ENCODE measurements at regions not wholly inside any gene's neighbourhood (a gene's known extent, or its start where the extent isn't known, plus 50 kb on each side); places are given as distances from the start of the nearest gene placed in this dataset.

DNA sequence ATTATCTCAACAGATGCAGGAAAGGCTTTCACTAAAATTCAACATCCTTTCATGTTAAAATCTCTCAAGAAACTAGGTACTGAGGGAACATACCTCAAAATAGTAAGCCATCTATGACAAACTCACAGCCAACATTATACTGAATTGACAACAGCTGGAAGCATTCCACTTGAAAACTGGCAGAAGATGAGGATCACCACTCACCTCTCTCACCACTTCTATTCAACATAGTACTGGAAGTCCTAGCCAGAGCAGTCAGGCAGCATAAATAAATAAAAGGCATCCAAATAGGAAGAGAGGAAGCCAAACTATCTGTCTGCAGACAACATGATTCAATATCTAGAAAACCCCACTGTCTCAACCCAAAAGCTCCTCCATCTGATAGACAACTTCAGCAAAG lies 203.6 kb upstream of the GRAMD2B start:
- H3K36me3 ChIP-seq (ENCODE audit: control insufficient read depth, insufficient read depth, low read length): no peaks in the 10 kb centered on the region
- no peak overlapping the region for H3K4me3 ChIP-seq (ENCODE audit: insufficient read depth, low read depth, low read length)
- no peaks in the 10 kb centered on the region for H3K4me1 ChIP-seq (ENCODE audit: control insufficient read depth, insufficient read depth, low read length)
- no peak overlapping the region for H3K27ac ChIP-seq (ENCODE audit: insufficient read depth, low read depth, low read length, poor library complexity, severe bottlenecking)
- H3K27me3 ChIP-seq (ENCODE audit: control insufficient read depth, insufficient read depth, low read length, poor library complexity, severe bottlenecking): no peaks in the 10 kb centered on the region
- H3K9me3 ChIP-seq (ENCODE audit: control insufficient read depth, low read length): no peaks in the 10 kb centered on the region

DNA sequence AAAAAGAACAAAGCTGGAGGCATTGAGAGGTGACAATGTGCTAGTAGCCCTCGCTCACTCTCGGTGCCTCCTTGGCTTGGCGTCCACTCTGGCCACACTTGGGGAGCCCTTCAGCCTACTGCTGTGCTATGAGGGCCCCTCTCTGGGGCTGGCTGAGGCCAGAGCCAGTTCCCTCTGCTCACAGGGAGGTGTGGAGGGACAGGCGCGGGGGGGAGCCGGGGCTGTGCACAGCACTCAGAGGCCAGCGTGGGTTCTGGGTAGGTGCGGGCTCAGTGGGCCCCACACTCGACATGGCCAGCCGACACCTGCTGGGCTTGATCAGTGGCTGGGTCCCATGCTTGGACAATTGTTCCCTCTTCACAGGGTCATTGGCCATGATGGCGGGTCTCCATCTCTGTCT lies 202.5 kb upstream of the GRAMD2B start:
- Histone ChIP-seq H3K36me3 (ENCODE audit: control insufficient read depth, insufficient read depth, low read length) (no peaks in the 10 kb centered on the region), H3K9me3 (ENCODE audit: control insufficient read depth, low read length) (no peaks in the 10 kb centered on the region), H3K4me1 (ENCODE audit: control insufficient read depth, insufficient read depth, low read length) (no peaks in the 10 kb centered on the region), H3K27me3 (ENCODE audit: control insufficient read depth, insufficient read depth, low read length, poor library complexity, severe bottlenecking) (no peaks in the 10 kb centered on the region), H3K27ac (ENCODE audit: insufficient read depth, low read depth, low read length, poor library complexity, severe bottlenecking) (no peak overlapping the region), H3K4me3 (ENCODE audit: insufficient read depth, low read depth, low read length) (no peak overlapping the region)
- 90 to 93% methylated on average over 11 of the region's 11 CpGs for WGBS, 2 experiments

DNA sequence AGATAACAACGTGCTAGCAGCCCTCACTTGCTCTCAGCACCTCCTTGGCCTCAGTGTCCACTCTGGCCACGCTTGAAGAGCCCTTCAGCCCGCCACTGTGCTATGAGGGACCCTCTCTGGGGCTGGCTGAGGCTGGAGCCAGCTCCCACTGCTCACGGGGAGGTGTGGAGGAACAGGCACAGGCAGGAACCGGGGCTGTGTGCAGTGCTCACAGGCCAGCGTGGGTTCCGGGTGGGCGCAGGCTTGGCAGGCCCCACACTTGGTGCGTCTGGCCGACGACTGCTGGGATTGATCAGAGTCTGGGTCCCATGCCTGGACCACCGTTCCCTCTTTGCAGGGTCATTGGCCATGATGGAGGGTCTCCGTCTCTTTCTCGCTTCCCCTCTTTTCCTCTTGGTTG lies 194.3 kb upstream of the GRAMD2B start:
- no peak overlapping the region for H3K4me3 ChIP-seq (ENCODE audit: insufficient read depth, low read depth, low read length)
- H3K36me3 ChIP-seq (ENCODE audit: control insufficient read depth, insufficient read depth, low read length): no peaks in the 10 kb centered on the region
- H3K27me3 ChIP-seq (ENCODE audit: control insufficient read depth, insufficient read depth, low read length, poor library complexity, severe bottlenecking): no peaks in the 10 kb centered on the region
- 94 to 96% methylated on average over 14 of the region's 14 CpGs for WGBS, 2 experiments
- no peaks in the 10 kb centered on the region for H3K9me3 ChIP-seq (ENCODE audit: control insufficient read depth, low read length)
- no peaks in the 10 kb centered on the region for H3K4me1 ChIP-seq (ENCODE audit: control insufficient read depth, insufficient read depth, low read length)
- no peak overlapping the region for H3K27ac ChIP-seq (ENCODE audit: insufficient read depth, low read depth, low read length, poor library complexity, severe bottlenecking)

- Histone ChIP-seq H3K27me3 (ENCODE audit: control insufficient read depth, insufficient read depth, low read length, poor library complexity, severe bottlenecking) (no peaks in the 10 kb centered on the region), H3K27ac (ENCODE audit: insufficient read depth, low read depth, low read length, poor library complexity, severe bottlenecking) (no peak overlapping the region), H3K4me3 (ENCODE audit: insufficient read depth, low read depth, low read length) (no peak overlapping the region), H3K4me1 (ENCODE audit: control insufficient read depth, insufficient read depth, low read length) (no peaks in the 10 kb centered on the region), H3K9me3 (ENCODE audit: control insufficient read depth, low read length) (no peaks in the 10 kb centered on the region), H3K36me3 (ENCODE audit: control insufficient read depth, insufficient read depth, low read length) (no peaks in the 10 kb centered on the region)
- WGBS, 2 experiments: 93 to 97% methylated on average over 5 of the region's 5 CpGs
Measured at GRCh38 chr5:126233256-126233655, 190.0 kb upstream of the GRAMD2B start.

- Histone ChIP-seq H3K36me3 (ENCODE audit: control insufficient read depth, insufficient read depth, low read length) (no peaks in the 10 kb centered on the region), H3K9me3 (ENCODE audit: control insufficient read depth, low read length) (no peaks in the 10 kb centered on the region), H3K27ac (ENCODE audit: insufficient read depth, low read depth, low read length, poor library complexity, severe bottlenecking) (no peak overlapping the region), H3K4me1 (ENCODE audit: control insufficient read depth, insufficient read depth, low read length) (no peaks in the 10 kb centered on the region), H3K27me3 (ENCODE audit: control insufficient read depth, insufficient read depth, low read length, poor library complexity, severe bottlenecking) (no peaks in the 10 kb centered on the region), H3K4me3 (ENCODE audit: insufficient read depth, low read depth, low read length) (no peak overlapping the region)
- WGBS, 2 experiments: 33 to 49% methylated on average over 6 to 7 of the region's 7 CpGs
Measured at GRCh38 chr5:126234563-126235195, 188.5 kb upstream of the GRAMD2B start.

GRCh38 chr5:126235628-126236027 lies 187.6 kb upstream of the GRAMD2B start:
- Histone ChIP-seq H3K4me1 (ENCODE audit: control insufficient read depth, insufficient read depth, low read length) (no peaks in the 10 kb centered on the region), H3K36me3 (ENCODE audit: control insufficient read depth, insufficient read depth, low read length) (no peaks in the 10 kb centered on the region), H3K4me3 (ENCODE audit: insufficient read depth, low read depth, low read length) (no peak overlapping the region), H3K9me3 (ENCODE audit: control insufficient read depth, low read length) (no peaks in the 10 kb centered on the region), H3K27ac (ENCODE audit: insufficient read depth, low read depth, low read length, poor library complexity, severe bottlenecking) (no peak overlapping the region), H3K27me3 (ENCODE audit: control insufficient read depth, insufficient read depth, low read length, poor library complexity, severe bottlenecking) (no peaks in the 10 kb centered on the region)
- WGBS, 2 experiments: 95 to 97% methylated on average over 7 of the region's 7 CpGs

GRCh38 chr5:126236994-126237393 lies 186.2 kb upstream of the GRAMD2B start:
- H3K4me1 ChIP-seq (ENCODE audit: control insufficient read depth, insufficient read depth, low read length): peaks cover 4% of the 10 kb centered on the region
- H3K27ac ChIP-seq (ENCODE audit: insufficient read depth, low read depth, low read length, poor library complexity, severe bottlenecking): no peak overlapping the region
- H3K4me3 ChIP-seq (ENCODE audit: insufficient read depth, low read depth, low read length): no peak overlapping the region
- no peaks in the 10 kb centered on the region for H3K36me3 ChIP-seq (ENCODE audit: control insufficient read depth, insufficient read depth, low read length)
- no peaks in the 10 kb centered on the region for H3K9me3 ChIP-seq (ENCODE audit: control insufficient read depth, low read length)
- WGBS, 2 experiments: 89 to 93% methylated on average over 2 of the region's 2 CpGs
- no peaks in the 10 kb centered on the region for H3K27me3 ChIP-seq (ENCODE audit: control insufficient read depth, insufficient read depth, low read length, poor library complexity, severe bottlenecking)

- Histone ChIP-seq H3K4me3 (ENCODE audit: insufficient read depth, low read depth, low read length) (no peak overlapping the region), H3K36me3 (ENCODE audit: control insufficient read depth, insufficient read depth, low read length) (no peaks in the 10 kb centered on the region), H3K27me3 (ENCODE audit: control insufficient read depth, insufficient read depth, low read length, poor library complexity, severe bottlenecking) (no peaks in the 10 kb centered on the region), H3K4me1 (ENCODE audit: control insufficient read depth, insufficient read depth, low read length) (no peaks in the 10 kb centered on the region), H3K9me3 (ENCODE audit: control insufficient read depth, low read length) (no peaks in the 10 kb centered on the region), H3K27ac (ENCODE audit: insufficient read depth, low read depth, low read length, poor library complexity, severe bottlenecking) (no peak overlapping the region)
- 97 to 100% methylated on average over 1 of the region's 1 CpG for WGBS, 2 experiments
Measured at GRCh38 chr5:126248611-126249010, 174.6 kb upstream of the GRAMD2B start.

GRCh38 chr5:126251024-126251423 lies 172.2 kb upstream of the GRAMD2B start:
- Histone ChIP-seq H3K27me3 (ENCODE audit: control insufficient read depth, insufficient read depth, low read length, poor library complexity, severe bottlenecking) (no peaks in the 10 kb centered on the region), H3K4me1 (ENCODE audit: control insufficient read depth, insufficient read depth, low read length) (no peaks in the 10 kb centered on the region), H3K27ac (ENCODE audit: insufficient read depth, low read depth, low read length, poor library complexity, severe bottlenecking) (no peak overlapping the region), H3K9me3 (ENCODE audit: control insufficient read depth, low read length) (no peaks in the 10 kb centered on the region), H3K36me3 (ENCODE audit: control insufficient read depth, insufficient read depth, low read length) (no peaks in the 10 kb centered on the region), H3K4me3 (ENCODE audit: insufficient read depth, low read depth, low read length) (no peak overlapping the region)
- WGBS, 2 experiments: 98% methylated on average over 3 of the region's 3 CpGs

DNA sequence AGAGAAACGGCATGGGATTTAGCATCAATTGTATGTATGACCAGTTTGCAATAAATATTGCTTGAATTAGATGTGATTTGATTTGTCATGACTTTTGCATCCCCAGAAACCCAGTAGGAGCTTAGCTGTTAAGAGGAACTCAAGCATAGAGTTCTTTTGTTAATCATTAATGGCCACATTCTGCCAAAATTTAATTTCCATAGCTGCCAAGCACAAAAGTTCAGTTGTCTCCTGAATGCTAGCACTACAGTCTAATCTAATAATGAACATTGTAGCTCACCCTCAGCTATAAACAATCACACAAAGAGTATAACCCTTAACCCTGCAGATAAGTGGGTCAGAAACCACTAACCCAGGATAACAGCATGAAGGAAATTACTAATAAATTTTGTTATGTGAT lies 169.8 kb upstream of the GRAMD2B start:
- no peaks in the 10 kb centered on the region for H3K27me3 ChIP-seq (ENCODE audit: control insufficient read depth, insufficient read depth, low read length, poor library complexity, severe bottlenecking)
- H3K9me3 ChIP-seq (ENCODE audit: control insufficient read depth, low read length): no peaks in the 10 kb centered on the region
- H3K4me3 ChIP-seq (ENCODE audit: insufficient read depth, low read depth, low read length): no peak overlapping the region
- WGBS, 2 experiments: 92% methylated on average over 1 of the region's 1 CpG
- no peaks in the 10 kb centered on the region for H3K4me1 ChIP-seq (ENCODE audit: control insufficient read depth, insufficient read depth, low read length)
- no peak overlapping the region for H3K27ac ChIP-seq (ENCODE audit: insufficient read depth, low read depth, low read length, poor library complexity, severe bottlenecking)
- no peaks in the 10 kb centered on the region for H3K36me3 ChIP-seq (ENCODE audit: control insufficient read depth, insufficient read depth, low read length)

Measured in ectodermal cell (in vitro differentiated cells).